ENCODE measurements at regions not wholly inside any gene's neighbourhood (a gene's known extent, or its start where the extent isn't known, plus 50 kb on each side); places are given as distances from the start of the nearest gene placed in this dataset.

GRCh38 chr9:18360005-18360404 lies 113.9 kb upstream of the ADAMTSL1 start:
- no peak for DNase-seq

GRCh38 chr9:18361646-18362045 lies 112.3 kb upstream of the ADAMTSL1 start:
- no peak for DNase-seq

- DNase-seq = no peak
These were observed 111.8 kb upstream of the ADAMTSL1 start for GRCh38 chr9:18362166-18362565.

- DNase-seq = no peak
These were observed 110.9 kb upstream of the ADAMTSL1 start for GRCh38 chr9:18362901-18363685.

GRCh38 chr9:18365651-18366050 lies 108.3 kb upstream of the ADAMTSL1 start:
- DNase-seq = no peak

GRCh38 chr9:18366184-18366583 lies 107.8 kb upstream of the ADAMTSL1 start:
- DNase-seq = no peak

- DNase-seq = no peak
These were observed 105.7 kb upstream of the ADAMTSL1 start for GRCh38 chr9:18368206-18368605.

- DNase-seq = no peak
These were observed 102.8 kb upstream of the ADAMTSL1 start for GRCh38 chr9:18371141-18371540.

- DNase-seq = no peak
These were observed 102.3 kb upstream of the ADAMTSL1 start for GRCh38 chr9:18371621-18372020.

- no peak for DNase-seq
These were observed 94.7 kb upstream of the ADAMTSL1 start for GRCh38 chr9:18379073-18379811.

GRCh38 chr9:18382243-18382642 lies 91.7 kb upstream of the ADAMTSL1 start:
- DNase-seq = no peak

GRCh38 chr9:18384066-18384465 lies 89.9 kb upstream of the ADAMTSL1 start:
- no peak for DNase-seq

- DNase-seq = no peak
These were observed 88.1 kb upstream of the ADAMTSL1 start for GRCh38 chr9:18385696-18386490.

GRCh38 chr9:18390393-18390792 lies 83.6 kb upstream of the ADAMTSL1 start:
- no peak for DNase-seq

GRCh38 chr9:18393340-18394130 lies 80.4 kb upstream of the ADAMTSL1 start:
- no peak for DNase-seq

GRCh38 chr9:18394847-18395351 lies 79.1 kb upstream of the ADAMTSL1 start:
- DNase-seq = no peak

GRCh38 chr9:18396102-18396728 lies 77.7 kb upstream of the ADAMTSL1 start:
- DNase-seq = no peak

GRCh38 chr9:18397076-18397475 lies 76.9 kb upstream of the ADAMTSL1 start:
- DNase-seq = no peak

GRCh38 chr9:18398038-18398437 lies 75.9 kb upstream of the ADAMTSL1 start:
- no peak for DNase-seq

- no peak for DNase-seq
These were observed 69.4 kb upstream of the ADAMTSL1 start for GRCh38 chr9:18404434-18405029.

GRCh38 chr9:18405240-18405639 lies 68.7 kb upstream of the ADAMTSL1 start:
- DNase-seq = no peak

- no peak for DNase-seq
These were observed 63.0 kb upstream of the ADAMTSL1 start for GRCh38 chr9:18410983-18411382.

Data from CD4-positive, alpha-beta T cell treated with Interleukin-21 for 1 hour (primary cell).